ENCODE measurements at regions not wholly inside any gene's neighbourhood (a gene's known extent, or its start where the extent isn't known, plus 50 kb on each side); places are given as distances from the start of the nearest gene placed in this dataset.

DNA sequence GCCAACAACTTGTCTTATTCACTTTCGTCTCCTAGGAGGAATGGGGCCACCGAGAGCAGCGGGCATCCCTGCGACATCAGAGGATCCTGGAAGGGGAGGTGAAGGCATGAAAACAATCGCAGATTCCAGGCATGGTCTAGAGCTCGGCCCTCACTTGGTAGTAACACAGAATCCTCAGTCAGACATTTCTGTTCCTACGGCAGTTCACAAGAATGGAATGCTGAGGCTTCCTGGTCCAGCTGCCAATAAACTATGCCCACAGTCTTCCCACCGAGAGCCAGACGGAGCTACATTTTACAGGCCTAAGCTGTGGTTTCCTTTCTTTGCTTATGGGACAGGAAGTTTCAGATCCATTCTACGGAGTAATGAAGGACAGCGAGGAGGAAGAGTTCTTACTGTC lies 75.8 kb downstream of the OR13A1 start:
- H3K27ac ChIP-seq (ENCODE audit: insufficient read depth, low read length) = no peak overlapping the region
- no peaks in the 10 kb centered on the region for H3K27me3 ChIP-seq (ENCODE audit: control insufficient read depth, insufficient read depth, low read length)
- H3K4me3 ChIP-seq (replicated peaks in 1 of 4; ENCODE audit: control extremely low read depth in 1 of 4, insufficient read depth in 1 of 4, low read depth in 3 of 4, low read length in 4 of 4) = no peak overlapping the region
- H3K36me3 ChIP-seq (ENCODE audit: control insufficient read depth, insufficient read depth, low read length) = no peaks in the 10 kb centered on the region
- no peaks in the 10 kb centered on the region for H4K20me1 ChIP-seq (ENCODE audit: control insufficient read depth, extremely low read depth, insufficient read depth, low read length)
- H3K79me2 ChIP-seq (ENCODE audit: control insufficient read depth, insufficient read depth, low read length) = no peaks in the 10 kb centered on the region
- H3K9ac ChIP-seq (ENCODE audit: insufficient read depth, low read length) = no peak overlapping the region
- no peak overlapping the region for H3K4me2 ChIP-seq (ENCODE audit: extremely low read depth, insufficient read depth, low read length)
- H2AFZ ChIP-seq (ENCODE audit: low read length) = no peak overlapping the region
- no peaks in the 10 kb centered on the region for H3K4me1 ChIP-seq (ENCODE audit: control insufficient read depth, extremely low read depth, insufficient read depth, low read length)
- DNase-seq (ENCODE audit: low read depth in 2 of 2) = peak in 1 of 2 donors; percentile 50
- H3K9me3 ChIP-seq (ENCODE audit: control insufficient read depth, insufficient read depth, low read depth, low read length) = no peaks in the 10 kb centered on the region
- TF ChIP-seq, protein P1, sequence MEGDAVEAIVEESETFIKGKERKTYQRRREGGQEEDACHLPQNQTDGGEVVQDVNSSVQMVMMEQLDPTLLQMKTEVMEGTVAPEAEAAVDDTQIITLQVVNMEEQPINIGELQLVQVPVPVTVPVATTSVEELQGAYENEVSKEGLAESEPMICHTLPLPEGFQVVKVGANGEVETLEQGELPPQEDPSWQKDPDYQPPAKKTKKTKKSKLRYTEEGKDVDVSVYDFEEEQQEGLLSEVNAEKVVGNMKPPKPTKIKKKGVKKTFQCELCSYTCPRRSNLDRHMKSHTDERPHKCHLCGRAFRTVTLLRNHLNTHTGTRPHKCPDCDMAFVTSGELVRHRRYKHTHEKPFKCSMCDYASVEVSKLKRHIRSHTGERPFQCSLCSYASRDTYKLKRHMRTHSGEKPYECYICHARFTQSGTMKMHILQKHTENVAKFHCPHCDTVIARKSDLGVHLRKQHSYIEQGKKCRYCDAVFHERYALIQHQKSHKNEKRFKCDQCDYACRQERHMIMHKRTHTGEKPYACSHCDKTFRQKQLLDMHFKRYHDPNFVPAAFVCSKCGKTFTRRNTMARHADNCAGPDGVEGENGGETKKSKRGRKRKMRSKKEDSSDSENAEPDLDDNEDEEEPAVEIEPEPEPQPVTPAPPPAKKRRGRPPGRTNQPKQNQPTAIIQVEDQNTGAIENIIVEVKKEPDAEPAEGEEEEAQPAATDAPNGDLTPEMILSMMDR (conservative IDR thresholded peaks at IDR 0.05 in 1 of 2, IDR thresholded peaks at IDR 0.05 in 1 of 2; ENCODE audit: low read depth in 1 of 2, low read length in 2 of 2) = no peak
- TF ChIP-seq EZH2 (IDR thresholded peaks at IDR 0.05; ENCODE audit: low read length, missing control alignments) = no peak

DNA sequence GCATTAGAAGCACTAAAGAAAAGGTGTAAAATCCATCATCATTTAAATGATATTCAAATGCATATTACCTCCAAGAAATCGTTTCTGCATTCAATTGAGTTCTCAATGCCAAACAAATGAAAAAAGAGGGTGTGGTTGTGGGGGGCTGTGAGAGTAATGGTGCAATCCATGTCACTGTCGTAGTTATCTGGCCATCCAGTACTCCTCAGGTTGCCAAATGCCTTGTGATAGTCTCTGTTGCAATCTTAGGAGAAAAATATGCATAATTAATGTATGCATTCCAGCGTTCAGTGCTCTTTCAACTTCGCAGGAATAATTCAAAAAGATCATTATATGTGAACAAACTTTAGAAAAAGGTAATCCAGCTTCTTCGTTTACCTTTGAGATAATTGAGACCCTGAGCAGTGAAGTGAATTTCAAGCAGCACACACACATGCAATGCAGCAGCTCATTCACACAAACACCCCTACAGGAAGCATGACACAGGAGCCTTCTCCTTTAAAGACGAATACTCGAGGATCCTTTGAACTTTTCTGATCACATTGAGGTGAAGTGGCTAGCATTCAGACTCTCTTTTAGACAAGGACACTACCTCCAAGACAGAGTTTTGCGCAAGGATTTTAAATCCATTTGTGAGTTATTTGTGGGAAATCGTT lies 73.4 kb downstream of the OR13A1 start:
- DNase-seq (ENCODE audit: low read depth in 2 of 2) = no peak
- TF ChIP-seq, protein P1 (conservative IDR thresholded peaks at IDR 0.05 in 1 of 2, IDR thresholded peaks at IDR 0.05 in 1 of 2; ENCODE audit: low read depth in 1 of 2, low read length in 2 of 2) = no peak
- TF ChIP-seq EZH2 (IDR thresholded peaks at IDR 0.05; ENCODE audit: low read length, missing control alignments) = no peak
- H3K9me3 ChIP-seq (ENCODE audit: control insufficient read depth, insufficient read depth, low read depth, low read length) = no peaks in the 10 kb centered on the region
- no peaks in the 10 kb centered on the region for H3K4me1 ChIP-seq (ENCODE audit: control insufficient read depth, extremely low read depth, insufficient read depth, low read length)
- no peak overlapping the region for H2AFZ ChIP-seq (ENCODE audit: low read length)
- H4K20me1 ChIP-seq (ENCODE audit: control insufficient read depth, extremely low read depth, insufficient read depth, low read length) = no peaks in the 10 kb centered on the region
- H3K4me2 ChIP-seq (ENCODE audit: extremely low read depth, insufficient read depth, low read length) = no peak overlapping the region
- no peak overlapping the region for H3K9ac ChIP-seq (ENCODE audit: insufficient read depth, low read length)
- H3K4me3 ChIP-seq (replicated peaks in 1 of 4; ENCODE audit: control extremely low read depth in 1 of 4, insufficient read depth in 1 of 4, low read depth in 3 of 4, low read length in 4 of 4) = no peak overlapping the region
- no peaks in the 10 kb centered on the region for H3K36me3 ChIP-seq (ENCODE audit: control insufficient read depth, insufficient read depth, low read length)
- H3K27ac ChIP-seq (ENCODE audit: insufficient read depth, low read length) = no peak overlapping the region
- no peaks in the 10 kb centered on the region for H3K79me2 ChIP-seq (ENCODE audit: control insufficient read depth, insufficient read depth, low read length)
- H3K27me3 ChIP-seq (ENCODE audit: control insufficient read depth, insufficient read depth, low read length) = no peaks in the 10 kb centered on the region

DNA sequence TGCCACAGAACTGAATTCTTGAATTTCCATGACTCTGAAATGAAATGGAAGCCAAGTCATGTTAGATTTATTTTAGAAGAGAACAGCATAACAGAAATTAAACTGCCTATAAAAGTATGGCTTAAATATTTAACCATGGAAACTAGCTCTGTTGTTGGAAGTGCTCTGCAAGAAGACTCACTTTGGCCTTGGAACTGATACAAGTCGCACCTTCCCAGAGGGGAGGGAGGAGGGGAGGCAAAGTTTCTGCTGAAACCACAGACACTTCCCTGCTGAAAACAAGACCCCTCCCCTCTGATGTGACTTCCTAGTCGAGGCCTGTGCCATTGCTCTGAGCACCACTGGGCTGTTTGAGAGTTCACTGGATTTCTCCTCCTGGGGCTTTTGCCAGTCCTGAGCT lies 72.1 kb downstream of the OR13A1 start:
- H3K4me1 ChIP-seq (ENCODE audit: control insufficient read depth, extremely low read depth, insufficient read depth, low read length) = no peaks in the 10 kb centered on the region
- H3K79me2 ChIP-seq (ENCODE audit: control insufficient read depth, insufficient read depth, low read length) = no peaks in the 10 kb centered on the region
- no peak for DNase-seq (ENCODE audit: low read depth in 2 of 2)
- no peak overlapping the region for H3K27ac ChIP-seq (ENCODE audit: insufficient read depth, low read length)
- H3K9ac ChIP-seq (ENCODE audit: insufficient read depth, low read length) = no peak overlapping the region
- H3K36me3 ChIP-seq (ENCODE audit: control insufficient read depth, insufficient read depth, low read length) = no peaks in the 10 kb centered on the region
- TF ChIP-seq, protein P1 (conservative IDR thresholded peaks at IDR 0.05 in 1 of 2, IDR thresholded peaks at IDR 0.05 in 1 of 2; ENCODE audit: low read depth in 1 of 2, low read length in 2 of 2) = no peak
- TF ChIP-seq EZH2 (IDR thresholded peaks at IDR 0.05; ENCODE audit: low read length, missing control alignments) = no peak
- H4K20me1 ChIP-seq (ENCODE audit: control insufficient read depth, extremely low read depth, insufficient read depth, low read length) = no peaks in the 10 kb centered on the region
- no peaks in the 10 kb centered on the region for H3K9me3 ChIP-seq (ENCODE audit: control insufficient read depth, insufficient read depth, low read depth, low read length)
- no peak overlapping the region for H2AFZ ChIP-seq (ENCODE audit: low read length)
- H3K4me2 ChIP-seq (ENCODE audit: extremely low read depth, insufficient read depth, low read length) = no peak overlapping the region
- H3K4me3 ChIP-seq (replicated peaks in 1 of 4; ENCODE audit: control extremely low read depth in 1 of 4, insufficient read depth in 1 of 4, low read depth in 3 of 4, low read length in 4 of 4) = no peak overlapping the region
- H3K27me3 ChIP-seq (ENCODE audit: control insufficient read depth, insufficient read depth, low read length) = peaks cover 3% of the 10 kb centered on the region

All from fibroblast of lung (primary cell).